ENCODE measurements at regions not wholly inside any gene's neighbourhood (a gene's known extent, or its start where the extent isn't known, plus 50 kb on each side); places are given as distances from the start of the nearest gene placed in this dataset.

DNA sequence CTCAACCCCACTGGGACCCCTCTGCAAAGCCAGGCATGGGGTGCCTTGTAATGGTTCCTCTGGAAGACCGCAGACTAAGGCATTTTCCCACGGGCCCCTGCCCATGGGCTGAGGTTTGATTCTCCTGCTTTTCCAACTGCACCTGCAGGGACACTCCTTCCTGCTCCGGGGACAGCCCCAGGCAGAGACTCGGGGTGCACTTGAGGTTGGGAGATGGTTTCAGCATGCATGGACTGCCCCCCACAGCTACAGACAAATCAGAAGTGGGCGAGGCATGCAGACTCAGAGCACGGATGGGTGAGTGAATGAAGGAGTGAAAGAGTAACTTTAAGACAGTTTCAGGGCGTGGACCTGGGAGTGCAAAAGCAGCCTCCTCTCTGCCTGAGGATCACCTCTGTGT lies 87.9 kb upstream of the RPL38 start:
- Mint-ChIP-seq H3K27me3 (peaks cover 45% of the 10 kb centered on the region), H3K27ac (no peak overlapping the region), H3K4me1 (peaks cover 8% of the 10 kb centered on the region), H3K4me3 (no peak overlapping the region), H3K36me3 (ENCODE audit: low read depth) (no peaks in the 10 kb centered on the region)
- no peaks in the 10 kb centered on the region for H3K9me3 ChIP-seq (ENCODE audit: control insufficient read depth, low read length, poor library complexity, severe bottlenecking)
- DNase-seq (no peak), ATAC-seq (no peak)

DNA sequence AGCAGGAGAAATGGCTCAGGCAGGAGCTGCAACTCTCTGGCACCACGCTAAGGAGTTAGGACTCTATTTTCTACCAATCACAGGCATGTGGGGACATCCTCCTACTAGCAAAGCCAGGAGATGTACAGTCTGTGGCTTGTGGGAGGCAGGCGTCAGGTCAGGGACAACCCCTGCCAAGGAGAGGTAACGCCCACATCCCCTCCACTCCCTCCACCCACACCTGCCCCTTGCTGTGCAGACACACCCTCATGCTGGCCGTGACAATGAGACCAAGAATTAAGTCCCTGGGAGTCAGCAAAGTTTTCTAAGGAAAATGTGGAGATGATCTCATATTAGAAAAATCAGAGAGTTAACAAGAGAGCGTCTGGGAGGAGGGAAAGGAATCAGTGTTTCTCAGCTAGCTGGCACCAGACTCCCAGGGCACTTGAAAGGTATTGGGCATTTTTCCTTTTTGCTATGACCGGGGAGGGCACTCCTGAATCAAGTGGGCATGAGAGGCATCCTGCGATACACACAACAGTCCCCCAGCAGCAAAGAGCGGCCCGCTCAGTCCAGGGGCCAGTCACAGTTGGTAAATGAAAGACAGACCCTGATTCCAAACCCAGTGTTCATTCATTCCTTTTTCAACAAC lies 87.3 kb upstream of the RPL38 start:
- Mint-ChIP-seq H3K36me3 (ENCODE audit: low read depth) (no peaks in the 10 kb centered on the region), H3K27ac (no peak overlapping the region), H3K27me3 (peaks cover 46% of the 10 kb centered on the region), H3K4me3 (no peak overlapping the region), H3K4me1 (peaks cover 8% of the 10 kb centered on the region)
- ATAC-seq, result no peak
- no peaks in the 10 kb centered on the region for H3K9me3 ChIP-seq (ENCODE audit: control insufficient read depth, low read length, poor library complexity, severe bottlenecking)
- no peak for DNase-seq

DNA sequence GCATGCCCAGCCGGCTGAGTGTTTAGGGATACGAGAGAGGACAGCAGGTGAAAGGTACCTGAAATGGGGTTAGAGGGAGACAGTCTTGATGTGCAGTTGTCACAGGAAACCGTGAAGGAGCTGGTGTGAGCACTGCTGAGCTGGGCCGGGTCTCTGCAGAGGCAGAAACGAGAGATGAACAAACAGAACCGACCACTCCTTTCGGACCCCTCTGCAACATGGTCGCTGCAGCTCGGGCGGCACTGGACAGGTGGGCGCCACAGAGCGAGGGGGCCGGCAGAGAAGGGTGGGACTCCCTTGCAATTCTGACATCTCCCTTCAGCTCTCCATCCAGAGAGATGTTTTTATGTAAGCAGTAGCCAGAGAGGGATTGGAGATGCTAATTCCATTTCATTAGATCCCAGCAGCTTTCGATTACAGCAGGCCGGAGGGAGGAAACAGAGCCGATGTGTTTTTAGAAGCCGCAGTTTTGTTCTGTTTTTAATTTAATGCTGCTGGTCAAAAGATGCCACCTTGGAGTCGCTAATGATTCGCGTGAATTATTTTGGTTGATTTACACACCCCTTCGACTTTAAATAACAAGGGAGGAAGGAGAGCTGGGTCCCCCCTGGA lies 86.3 kb upstream of the RPL38 start:
- no peaks in the 10 kb centered on the region for H3K9me3 ChIP-seq (ENCODE audit: control insufficient read depth, low read length, poor library complexity, severe bottlenecking)
- ATAC-seq, result no peak
- DNase-seq, result no peak
- Mint-ChIP-seq H3K27me3 (peaks cover 51% of the 10 kb centered on the region), H3K4me1 (peaks cover 8% of the 10 kb centered on the region), H3K27ac (no peak overlapping the region), H3K4me3 (no peak overlapping the region), H3K36me3 (ENCODE audit: low read depth) (no peaks in the 10 kb centered on the region)

DNA sequence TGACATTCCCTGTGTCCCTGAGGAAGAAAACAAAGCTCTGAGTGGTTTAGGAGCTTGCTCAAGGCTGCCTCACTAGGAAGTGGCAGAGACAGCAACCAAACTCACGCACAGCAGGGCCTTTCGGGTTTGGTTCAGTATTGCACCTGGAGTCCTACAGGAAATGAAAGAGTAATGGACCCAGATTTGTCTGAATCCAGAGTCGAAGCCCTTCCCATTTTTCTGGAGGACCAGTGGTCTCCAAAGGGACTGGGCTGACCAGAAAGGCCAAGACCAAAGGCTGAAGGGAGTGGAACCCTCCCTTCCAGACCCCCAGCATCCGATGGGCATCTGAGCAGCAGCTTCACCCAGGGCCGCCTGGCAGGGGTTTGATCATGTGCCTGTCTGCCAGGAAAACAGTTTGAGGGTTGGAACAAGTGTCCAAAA lies 85.5 kb upstream of the RPL38 start:
- Mint-ChIP-seq H3K27me3 (peaks cover 57% of the 10 kb centered on the region), H3K27ac (no peak overlapping the region), H3K4me1 (peaks cover 8% of the 10 kb centered on the region), H3K36me3 (ENCODE audit: low read depth) (no peaks in the 10 kb centered on the region), H3K4me3 (no peak overlapping the region)
- no peak for DNase-seq
- no peaks in the 10 kb centered on the region for H3K9me3 ChIP-seq (ENCODE audit: control insufficient read depth, low read length, poor library complexity, severe bottlenecking)
- ATAC-seq, result no peak

DNA sequence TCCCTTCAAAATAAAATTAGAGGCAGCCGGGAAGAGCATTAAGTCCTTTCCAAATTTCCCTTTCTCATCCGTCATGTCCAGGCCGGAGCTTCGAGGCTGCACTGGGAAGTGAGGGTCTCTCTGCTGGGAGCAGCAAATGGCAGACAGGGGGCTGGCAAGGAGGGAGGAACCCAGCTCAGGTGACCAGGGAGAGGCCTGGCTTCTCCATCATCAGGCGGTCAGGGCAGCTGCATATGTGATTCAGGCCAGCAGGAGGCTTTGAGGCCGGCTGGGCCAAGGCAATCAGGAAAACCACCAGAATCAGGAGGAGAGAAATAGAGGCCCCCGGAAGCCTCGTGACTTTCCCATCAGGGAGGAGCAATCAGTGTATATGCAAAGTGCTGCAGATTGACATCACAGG lies 85.0 kb upstream of the RPL38 start:
- H3K27me3 Mint-ChIP-seq, result peaks cover 57% of the 10 kb centered on the region
- no peak overlapping the region for H3K27ac Mint-ChIP-seq
- H3K4me3 Mint-ChIP-seq, result no peak overlapping the region
- H3K9me3 ChIP-seq (ENCODE audit: control insufficient read depth, low read length, poor library complexity, severe bottlenecking), result no peaks in the 10 kb centered on the region
- no peak for DNase-seq
- peaks cover 8% of the 10 kb centered on the region for H3K4me1 Mint-ChIP-seq
- ATAC-seq, result no peak
- no peaks in the 10 kb centered on the region for H3K36me3 Mint-ChIP-seq (ENCODE audit: low read depth)

DNA sequence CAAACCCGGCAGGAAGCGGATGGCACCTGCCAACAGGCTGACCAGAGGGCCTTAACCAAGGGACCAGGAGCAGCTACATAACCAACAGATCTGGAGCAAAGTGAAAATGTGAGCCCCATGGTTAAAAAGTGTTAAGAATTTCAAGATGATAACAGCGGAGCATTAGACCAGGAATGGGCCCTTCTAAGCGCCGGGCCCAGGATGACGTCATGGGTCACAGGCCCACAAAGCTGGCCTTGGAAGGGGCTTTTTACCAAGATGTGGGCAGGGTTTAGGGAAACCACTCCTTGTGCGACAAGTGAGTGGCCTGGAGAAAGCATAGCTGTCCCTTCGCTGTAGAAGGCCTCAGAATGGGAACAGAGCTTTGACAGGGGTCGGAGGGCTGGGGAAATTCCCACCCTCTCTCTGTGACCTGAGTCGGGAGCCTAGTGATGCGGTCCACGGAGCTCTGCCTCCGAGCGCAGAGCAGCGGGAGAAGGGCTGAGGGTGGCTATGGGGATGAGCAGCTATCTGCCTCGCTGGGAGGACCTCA lies 84.4 kb upstream of the RPL38 start:
- H3K36me3 Mint-ChIP-seq (ENCODE audit: low read depth), result no peaks in the 10 kb centered on the region
- no peak for ATAC-seq
- H3K4me1 Mint-ChIP-seq, result peaks cover 8% of the 10 kb centered on the region
- H3K27me3 Mint-ChIP-seq, result peaks cover 57% of the 10 kb centered on the region
- no peak overlapping the region for H3K4me3 Mint-ChIP-seq
- no peaks in the 10 kb centered on the region for H3K9me3 ChIP-seq (ENCODE audit: control insufficient read depth, low read length, poor library complexity, severe bottlenecking)
- H3K27ac Mint-ChIP-seq, result no peak overlapping the region
- DNase-seq, result no peak

DNA sequence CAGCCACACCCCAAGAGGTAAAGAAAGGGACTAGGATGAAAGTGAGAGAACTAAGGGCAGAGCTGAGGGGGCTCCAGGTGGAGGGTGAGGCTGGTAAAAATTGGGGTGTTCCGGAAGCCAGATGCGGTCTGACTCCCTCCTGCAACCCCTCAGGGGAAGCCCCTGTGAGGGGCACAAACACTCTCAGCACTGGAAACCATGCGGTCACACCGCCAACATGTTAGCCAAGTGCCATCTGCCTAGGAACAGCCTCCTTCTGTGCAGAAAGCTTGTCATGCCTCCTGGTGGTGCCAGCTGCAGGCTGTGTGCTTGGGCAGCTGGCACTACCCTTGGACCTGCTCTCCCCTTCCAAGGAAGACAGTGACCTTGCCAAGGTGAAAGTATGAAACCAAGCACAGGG lies 83.5 kb upstream of the RPL38 start:
- no peak overlapping the region for H3K27ac Mint-ChIP-seq
- H3K4me1 Mint-ChIP-seq, result peaks cover 8% of the 10 kb centered on the region
- H3K4me3 Mint-ChIP-seq, result no peak overlapping the region
- H3K27me3 Mint-ChIP-seq, result peaks cover 58% of the 10 kb centered on the region
- DNase-seq (no peak), ATAC-seq (no peak)
- H3K9me3 ChIP-seq (ENCODE audit: control insufficient read depth, low read length, poor library complexity, severe bottlenecking), result no peaks in the 10 kb centered on the region
- no peaks in the 10 kb centered on the region for H3K36me3 Mint-ChIP-seq (ENCODE audit: low read depth)

DNA sequence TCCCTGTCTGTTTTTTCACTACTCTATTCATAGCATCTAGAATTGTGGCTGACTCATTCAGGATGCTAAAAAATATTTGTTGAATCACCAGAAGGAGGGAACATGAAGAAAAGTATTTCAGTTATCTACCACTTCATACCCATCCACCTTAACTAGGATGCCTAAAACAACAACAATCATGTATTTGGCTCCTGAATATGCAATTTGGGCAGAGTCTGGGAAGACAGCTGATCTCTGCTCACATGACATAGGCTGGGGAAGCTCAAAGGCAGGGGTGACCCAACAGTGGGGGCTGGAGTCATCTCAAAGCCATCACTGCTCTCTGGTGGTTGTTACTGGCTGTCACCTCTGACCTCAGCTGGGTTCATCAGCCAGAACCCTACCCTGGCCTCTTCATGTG lies 80.1 kb upstream of the RPL38 start:
- no peaks in the 10 kb centered on the region for H3K36me3 Mint-ChIP-seq (ENCODE audit: low read depth)
- no peak overlapping the region for H3K27ac Mint-ChIP-seq
- no peaks in the 10 kb centered on the region for H3K9me3 ChIP-seq (ENCODE audit: control insufficient read depth, low read length, poor library complexity, severe bottlenecking)
- DNase-seq (no peak), ATAC-seq (no peak)
- peaks cover 43% of the 10 kb centered on the region for H3K27me3 Mint-ChIP-seq
- H3K4me1 Mint-ChIP-seq, result peaks cover 4% of the 10 kb centered on the region
- H3K4me3 Mint-ChIP-seq, result no peak overlapping the region

DNA sequence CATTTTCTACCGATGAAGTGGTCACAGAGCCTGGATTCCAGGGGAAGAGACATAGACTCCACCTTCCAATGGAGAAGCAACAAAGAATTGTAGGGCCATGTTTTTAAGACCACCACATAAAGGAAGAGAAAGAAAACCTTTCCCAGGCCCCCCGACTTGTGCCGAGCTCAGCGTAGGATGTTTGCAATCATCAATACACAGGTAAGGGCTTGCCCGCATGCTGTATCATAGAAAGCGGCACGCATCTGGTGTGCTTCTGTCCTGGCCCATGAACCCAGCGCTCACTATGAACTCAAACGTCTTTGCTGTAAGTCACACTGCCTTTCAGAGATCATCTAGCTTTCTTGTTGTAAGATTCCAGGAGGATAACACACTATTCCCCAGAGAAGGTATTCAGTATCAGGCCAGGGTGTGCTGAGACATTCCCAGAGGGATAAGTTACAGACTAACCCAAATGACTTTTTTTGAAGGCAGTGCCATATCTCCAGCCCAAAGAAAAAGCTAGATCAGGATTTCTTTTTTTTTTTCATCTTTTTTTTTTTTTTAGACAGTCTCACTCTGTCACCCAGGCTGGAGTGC lies 79.5 kb upstream of the RPL38 start:
- Mint-ChIP-seq H3K27ac (no peak overlapping the region), H3K36me3 (ENCODE audit: low read depth) (no peaks in the 10 kb centered on the region), H3K27me3 (peaks cover 39% of the 10 kb centered on the region), H3K4me1 (peaks cover 4% of the 10 kb centered on the region), H3K4me3 (no peak overlapping the region)
- DNase-seq, result no peak
- H3K9me3 ChIP-seq (ENCODE audit: control insufficient read depth, low read length, poor library complexity, severe bottlenecking), result no peaks in the 10 kb centered on the region
- no peak for ATAC-seq

DNA sequence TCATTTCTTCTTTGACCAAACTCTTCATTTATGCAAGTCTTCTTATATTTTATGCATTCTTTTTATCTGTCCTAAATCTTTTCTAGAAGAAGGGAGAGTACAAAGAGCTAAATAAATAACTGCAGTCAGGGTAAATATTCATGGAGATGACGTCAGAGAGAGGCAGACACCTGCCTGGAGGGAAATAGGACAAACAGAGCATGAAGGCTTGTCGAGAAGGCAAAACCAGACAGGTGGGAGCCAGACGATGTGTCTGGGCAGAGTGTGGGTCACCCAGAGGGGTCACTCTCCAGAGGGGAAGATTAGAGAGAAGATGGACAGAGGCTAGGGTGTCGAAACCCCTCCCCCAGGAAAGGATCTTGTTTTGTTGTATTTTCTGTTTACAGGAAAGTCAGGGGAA lies 78.3 kb upstream of the RPL38 start:
- Mint-ChIP-seq H3K4me3 (peak overlapping the region; percentile 33), H3K27me3 (peaks cover 34% of the 10 kb centered on the region), H3K27ac (no peak overlapping the region), H3K4me1 (peaks cover 4% of the 10 kb centered on the region), H3K36me3 (ENCODE audit: low read depth) (no peaks in the 10 kb centered on the region)
- H3K9me3 ChIP-seq (ENCODE audit: control insufficient read depth, low read length, poor library complexity, severe bottlenecking), result no peaks in the 10 kb centered on the region
- DNase-seq, result no peak
- no peak for ATAC-seq

DNA sequence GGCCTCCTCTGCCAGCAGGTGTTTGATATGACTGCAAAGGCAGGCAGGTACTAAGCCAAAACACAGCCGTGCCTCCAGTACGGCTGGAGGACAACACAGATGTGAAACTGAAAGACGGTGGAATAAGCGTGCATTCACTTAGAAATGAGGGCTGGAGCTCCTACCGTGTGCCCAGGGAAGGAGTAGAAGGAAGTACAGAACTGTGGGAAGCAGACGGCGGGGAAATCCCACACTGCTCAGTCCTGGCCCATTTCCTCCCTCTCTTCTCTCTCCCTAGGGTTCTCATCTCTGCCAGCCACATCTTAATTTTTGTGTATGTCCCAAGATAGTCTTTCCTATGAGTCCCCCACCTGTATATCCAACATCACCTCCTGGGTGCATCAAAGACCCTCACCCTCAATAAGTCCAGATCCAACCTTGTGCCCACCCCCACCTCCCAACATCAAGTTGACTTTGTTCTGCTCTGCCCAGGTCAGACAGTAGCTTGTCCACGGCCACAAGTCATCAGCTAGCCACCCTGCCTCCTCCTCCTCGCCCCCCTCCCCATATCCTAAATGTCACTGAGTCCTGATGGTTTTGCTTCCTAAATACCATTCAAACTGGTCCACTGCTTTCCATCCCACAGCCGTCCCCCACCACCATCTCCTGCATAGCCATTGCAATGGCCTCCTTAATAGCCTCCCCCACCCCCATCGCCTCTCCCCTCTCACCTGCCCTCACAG lies 77.1 kb upstream of the RPL38 start:
- no peaks in the 10 kb centered on the region for H3K36me3 Mint-ChIP-seq (ENCODE audit: low read depth)
- H3K27ac Mint-ChIP-seq, result no peak overlapping the region
- peaks cover 32% of the 10 kb centered on the region for H3K27me3 Mint-ChIP-seq
- DNase-seq (no peak), ATAC-seq (no peak)
- H3K9me3 ChIP-seq (ENCODE audit: control insufficient read depth, low read length, poor library complexity, severe bottlenecking), result no peaks in the 10 kb centered on the region
- peaks cover 4% of the 10 kb centered on the region for H3K4me1 Mint-ChIP-seq
- peak overlapping the region; percentile 28 for H3K4me3 Mint-ChIP-seq

DNA sequence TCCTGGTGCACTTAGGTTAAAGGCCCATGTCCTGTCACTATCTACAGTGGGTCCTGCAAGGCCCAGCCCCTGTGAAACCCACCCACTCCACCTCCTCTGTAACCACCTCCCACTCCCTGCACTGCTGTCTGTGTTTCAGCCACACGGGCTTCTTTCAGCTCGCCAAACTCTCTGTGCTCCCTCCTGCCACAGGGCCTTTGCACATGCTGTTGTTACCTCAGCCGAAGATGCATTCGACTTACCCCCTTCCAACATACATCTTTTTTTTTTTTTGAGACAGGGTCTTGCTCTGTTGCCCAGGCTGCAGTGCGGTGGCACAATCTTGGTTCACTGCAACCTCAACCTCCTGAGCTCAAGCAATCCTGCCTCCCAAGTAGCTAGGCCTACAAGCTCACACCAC lies 76.5 kb upstream of the RPL38 start:
- no peak for ATAC-seq
- peak overlapping the region; percentile 10 for H3K4me3 Mint-ChIP-seq
- no peak for DNase-seq
- no peaks in the 10 kb centered on the region for H3K9me3 ChIP-seq (ENCODE audit: control insufficient read depth, low read length, poor library complexity, severe bottlenecking)
- H3K4me1 Mint-ChIP-seq, result peaks cover 4% of the 10 kb centered on the region
- H3K36me3 Mint-ChIP-seq (ENCODE audit: low read depth), result no peaks in the 10 kb centered on the region
- H3K27me3 Mint-ChIP-seq, result peaks cover 35% of the 10 kb centered on the region
- H3K27ac Mint-ChIP-seq, result no peak overlapping the region

DNA sequence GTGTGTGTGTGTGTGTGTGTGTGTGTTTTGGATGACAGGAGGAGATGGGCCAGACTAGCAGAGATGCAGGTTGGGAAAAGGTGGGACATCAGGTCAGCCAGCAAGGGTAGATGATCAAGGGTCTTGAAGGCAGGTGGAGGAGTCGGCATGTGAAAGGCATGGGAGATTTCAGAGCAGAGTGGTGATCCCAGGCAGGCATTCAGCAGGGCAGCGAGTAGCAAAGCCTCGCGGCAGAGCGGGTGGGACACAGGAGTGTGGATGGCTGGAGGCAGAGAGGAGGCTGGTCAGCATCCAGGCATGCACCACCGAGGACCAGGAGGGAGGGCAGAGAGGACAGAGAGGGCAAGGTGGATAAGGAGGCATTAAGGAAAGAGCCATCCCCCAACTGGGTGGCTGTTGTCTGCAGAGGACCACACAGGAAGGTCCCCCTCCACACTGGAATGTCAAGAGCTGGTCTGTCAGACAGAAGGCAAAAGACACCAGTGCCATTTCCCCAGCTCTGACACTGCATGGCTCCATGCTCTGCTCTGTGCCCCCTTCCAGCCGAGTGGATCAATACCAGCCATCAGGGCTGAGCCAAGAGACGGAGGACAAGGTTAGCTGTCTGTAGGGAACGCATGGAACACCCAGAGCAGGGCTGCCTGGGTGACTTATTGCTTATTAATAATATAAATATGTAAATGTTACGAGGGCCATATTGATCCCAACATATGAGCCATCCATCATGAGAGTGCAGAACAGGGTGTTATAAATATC lies 74.8 kb upstream of the RPL38 start:
- peaks cover 7% of the 10 kb centered on the region for H3K4me1 Mint-ChIP-seq
- H3K27ac Mint-ChIP-seq, result no peak overlapping the region
- H3K27me3 Mint-ChIP-seq, result peaks cover 41% of the 10 kb centered on the region
- DNase-seq (no peak), ATAC-seq (no peak)
- H3K9me3 ChIP-seq (ENCODE audit: control insufficient read depth, low read length, poor library complexity, severe bottlenecking), result no peaks in the 10 kb centered on the region
- H3K36me3 Mint-ChIP-seq (ENCODE audit: low read depth), result no peaks in the 10 kb centered on the region
- H3K4me3 Mint-ChIP-seq, result no peak overlapping the region
